Skeletal muscle satellite cell (primary cell): ENCODE measurements at regions not wholly inside any gene's neighbourhood (a gene's known extent, or its start where the extent isn't known, plus 50 kb on each side); places are given as distances from the start of the nearest gene placed in this dataset.
"Not testable (repeated sequence)": the region's sequence is repeated elsewhere in the genome, so short reads cannot be mapped to it uniquely, and the experiment has no call there.

ENCODE experiments used
- H3K27me3 ChIP-seq: 2 replicates; pipeline ENCODE4 v1.7.0; 2013; ENCODE audit warnings: low read length; ENCODE audit not compliant: control insufficient read depth, insufficient read depth
- H3K36me3 ChIP-seq: 2 replicates; pipeline ENCODE4 v1.7.0; 2013; ENCODE audit warnings: mild to moderate bottlenecking, control low read depth, low read length; ENCODE audit not compliant: insufficient read depth
- H3K4me1 ChIP-seq: 2 replicates; pipeline ENCODE4 v1.7.0; 2013; ENCODE audit warnings: low read length; ENCODE audit not compliant: control insufficient read depth, insufficient read depth
- H3K4me2 ChIP-seq: 2 replicates; pipeline ENCODE4 v1.7.0; 2013; ENCODE audit warnings: mild to moderate bottlenecking, low read length
- H3K4me3 ChIP-seq: 2 replicates; pipeline ENCODE4 v1.7.0; 2013; ENCODE audit warnings: low read length
- H3K9ac ChIP-seq: 2 replicates; pipeline ENCODE4 v1.7.0; 2013; ENCODE audit warnings: mild to moderate bottlenecking, low read depth, low read length, moderate library complexity
- H3K9me3 ChIP-seq: replicated peaks from 2 replicates; pipeline ENCODE4 v1.7.0; 2013; ENCODE audit warnings: mild to moderate bottlenecking, control low read depth, low read length

DNA sequence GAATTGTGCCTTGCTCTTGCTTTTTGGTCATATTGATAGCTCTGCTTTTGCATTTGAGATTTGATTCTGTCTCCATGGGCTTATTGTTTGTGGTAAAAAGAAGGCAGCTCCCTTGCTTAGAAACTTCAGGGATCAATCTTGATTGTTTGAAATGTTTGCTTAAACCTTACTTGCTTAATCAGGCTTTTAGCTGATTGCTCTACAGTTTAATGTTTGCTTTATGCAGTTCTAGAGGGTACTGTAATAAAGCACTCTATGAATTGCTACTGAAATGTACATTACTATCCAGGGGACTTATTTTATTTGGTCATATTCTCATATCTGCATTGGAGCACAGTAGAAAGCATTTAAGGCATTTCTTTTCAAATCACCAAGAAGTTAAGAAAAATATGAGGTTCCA lies 545.4 kb upstream of the HS3ST5 start:
- Histone ChIP-seq H3K9me3 (no peaks in the 10 kb centered on the region), H3K36me3 (no peaks in the 10 kb centered on the region)

DNA sequence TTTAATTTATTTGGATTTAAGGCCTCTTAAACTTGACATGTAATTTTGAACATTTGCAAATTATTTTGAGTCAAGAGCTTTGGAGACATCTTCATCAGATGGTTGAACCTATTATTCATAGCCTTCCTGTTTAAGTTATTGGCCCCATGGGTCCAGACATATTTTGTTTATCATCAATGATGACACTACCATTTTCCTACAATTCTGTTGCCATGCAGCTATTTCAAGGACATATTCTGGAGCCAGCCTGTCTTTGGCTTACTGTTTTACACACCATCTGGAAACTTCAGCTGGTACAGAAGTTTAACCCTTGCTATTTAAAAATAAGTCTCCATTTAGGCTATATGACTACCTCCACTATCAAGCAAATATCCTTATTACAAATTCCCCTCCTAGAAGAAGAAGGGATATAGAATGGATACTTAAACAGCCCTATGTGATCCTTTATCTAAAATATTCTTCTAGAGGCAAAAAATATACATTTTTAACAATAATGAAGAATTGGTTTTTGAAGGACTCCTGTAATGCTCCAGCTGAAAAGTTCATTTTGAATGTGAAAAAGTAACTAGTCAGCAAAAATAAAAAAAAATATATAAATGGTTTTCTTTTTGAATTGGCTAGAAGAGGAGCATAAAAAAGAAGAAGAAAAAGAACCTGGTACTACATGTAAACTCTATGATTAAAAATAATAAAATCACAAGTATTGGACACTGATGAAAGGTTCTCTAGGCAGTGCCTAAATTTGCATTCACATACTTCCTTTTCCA lies 544.0 kb upstream of the HS3ST5 start:
- Histone ChIP-seq H3K9me3 (no peaks in the 10 kb centered on the region), H3K9ac (no peak overlapping the region), H3K4me1 (no peaks in the 10 kb centered on the region), H3K4me3 (no peak overlapping the region), H3K27me3 (no peaks in the 10 kb centered on the region), H3K36me3 (no peaks in the 10 kb centered on the region), H3K4me2 (no peak overlapping the region)

More for the DNA sequence above, 545.4 kb upstream of the HS3ST5 start:
- Histone ChIP-seq H3K27me3 (no peaks in the 10 kb centered on the region), H3K4me1 (no peaks in the 10 kb centered on the region), H3K4me2 (no peak overlapping the region), H3K9ac (no peak overlapping the region), H3K4me3 (no peak overlapping the region)

DNA sequence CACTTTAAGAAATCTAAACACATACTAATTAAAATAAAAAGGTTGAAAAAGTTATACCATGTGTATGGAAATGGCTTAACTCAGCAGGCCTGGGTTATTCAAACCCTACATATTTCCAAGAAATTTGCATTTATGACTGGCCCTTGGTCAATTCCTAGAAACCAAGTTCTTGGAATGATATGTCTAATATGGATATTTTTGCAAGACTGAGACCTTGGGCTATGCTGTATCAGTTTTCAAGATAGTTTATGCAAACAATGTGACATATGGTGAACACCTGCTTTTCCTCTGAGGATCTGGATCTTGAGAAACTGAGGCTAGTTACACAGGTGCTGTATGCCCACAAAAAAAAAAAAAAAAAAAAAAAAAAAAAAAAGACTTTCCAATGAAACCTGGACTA lies 536.9 kb upstream of the HS3ST5 start:
- Histone ChIP-seq H3K36me3 (no peaks in the 10 kb centered on the region), H3K9me3 (no peaks in the 10 kb centered on the region), H3K4me1 (no peaks in the 10 kb centered on the region), H3K4me3 (no peak overlapping the region), H3K27me3 (no peaks in the 10 kb centered on the region), H3K4me2 (no peak overlapping the region), H3K9ac (no peak overlapping the region)

DNA sequence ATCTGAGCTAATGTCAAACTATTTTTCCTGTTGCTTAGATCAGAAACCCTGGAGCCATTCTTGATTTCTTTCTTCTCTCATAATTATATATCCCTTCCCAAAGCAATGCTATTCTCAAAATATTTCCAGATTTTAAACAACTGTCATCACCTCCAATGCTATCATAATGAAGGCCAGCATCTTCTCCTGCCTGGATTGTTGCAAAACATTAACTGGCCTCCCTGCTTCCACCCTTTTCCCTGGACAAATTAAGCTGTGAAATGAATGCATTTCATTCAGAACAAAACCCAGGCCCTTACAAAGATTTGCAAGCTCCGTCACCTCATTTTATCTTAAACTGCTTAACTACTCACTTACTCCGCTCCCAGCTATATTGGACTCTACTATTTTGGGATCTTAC lies 535.3 kb upstream of the HS3ST5 start:
- Histone ChIP-seq H3K9ac (no peak overlapping the region), H3K27me3 (no peaks in the 10 kb centered on the region), H3K9me3 (no peaks in the 10 kb centered on the region), H3K36me3 (no peaks in the 10 kb centered on the region), H3K4me1 (no peaks in the 10 kb centered on the region), H3K4me3 (no peak overlapping the region), H3K4me2 (no peak overlapping the region)

DNA sequence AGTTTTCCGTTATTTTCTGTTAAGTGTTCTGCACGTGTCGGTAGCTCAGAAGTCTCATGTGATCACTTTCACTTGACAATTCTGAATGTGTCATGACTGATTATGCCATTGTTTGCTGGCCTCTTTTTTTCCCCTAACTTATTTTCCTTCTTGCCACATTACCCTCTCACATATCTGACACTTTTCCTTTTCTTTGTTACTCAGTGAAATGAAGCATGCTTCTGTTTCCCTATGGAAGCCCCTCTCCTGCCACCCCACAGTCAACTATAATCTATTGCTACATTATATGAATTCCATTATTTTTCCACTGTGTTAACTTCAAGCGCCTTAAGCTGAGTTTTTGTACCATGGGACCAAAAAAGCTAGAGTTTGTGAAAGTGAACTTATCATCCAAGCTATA lies 531.6 kb upstream of the HS3ST5 start:
- Histone ChIP-seq H3K4me2 (no peak overlapping the region), H3K27me3 (no peaks in the 10 kb centered on the region), H3K4me3 (no peak overlapping the region), H3K36me3 (no peaks in the 10 kb centered on the region), H3K9me3 (no peaks in the 10 kb centered on the region), H3K9ac (no peak overlapping the region), H3K4me1 (no peaks in the 10 kb centered on the region)

DNA sequence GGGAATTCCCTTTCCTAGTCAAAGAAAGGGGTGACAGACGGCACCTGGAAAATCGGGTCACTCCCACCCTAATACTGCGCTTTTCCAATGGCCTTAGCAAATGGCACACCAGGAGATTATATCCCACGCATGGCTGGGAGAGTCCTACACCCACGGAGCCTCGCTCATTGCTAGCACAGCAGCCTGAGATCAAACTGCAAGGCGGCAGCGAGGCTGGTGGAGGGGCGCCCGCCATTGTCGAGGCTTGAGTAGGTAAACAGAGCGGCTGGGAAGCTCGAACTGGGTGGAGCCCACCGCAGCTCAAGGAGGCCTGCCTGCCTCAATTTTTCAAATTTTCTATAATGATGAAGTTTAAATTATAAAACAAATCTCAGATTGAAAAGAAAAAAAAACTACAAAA lies 522.7 kb upstream of the HS3ST5 start:
- H3K9ac ChIP-seq, H3K4me1 ChIP-seq, H3K4me2 ChIP-seq, H3K36me3 ChIP-seq, H3K4me3 ChIP-seq, H3K27me3 ChIP-seq, H3K9me3 ChIP-seq: not testable (repeated sequence)

DNA sequence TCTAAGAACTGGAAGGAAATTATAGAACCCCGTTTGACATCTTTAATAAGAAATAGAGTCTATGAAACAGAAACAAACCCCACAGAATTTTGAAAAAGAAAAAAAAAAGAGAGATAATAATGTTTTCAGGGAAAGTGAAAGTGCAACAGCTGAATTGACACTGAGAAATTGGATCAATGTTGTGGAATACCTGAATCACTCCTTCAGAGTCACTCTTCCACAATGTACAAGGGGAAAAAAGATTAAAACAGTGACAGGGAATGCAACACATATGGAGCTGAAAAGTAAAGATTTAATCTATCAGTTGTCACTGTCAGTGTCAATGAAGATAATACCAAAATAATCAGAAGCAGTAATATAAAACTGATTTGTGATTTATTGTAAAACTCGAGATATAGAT lies 520.8 kb upstream of the HS3ST5 start:
- Histone ChIP-seq H3K4me1 (no peaks in the 10 kb centered on the region), H3K36me3 (no peaks in the 10 kb centered on the region), H3K9me3 (no peaks in the 10 kb centered on the region), H3K4me2 (no peak overlapping the region), H3K4me3 (no peak overlapping the region), H3K27me3 (no peaks in the 10 kb centered on the region), H3K9ac (no peak overlapping the region)

DNA sequence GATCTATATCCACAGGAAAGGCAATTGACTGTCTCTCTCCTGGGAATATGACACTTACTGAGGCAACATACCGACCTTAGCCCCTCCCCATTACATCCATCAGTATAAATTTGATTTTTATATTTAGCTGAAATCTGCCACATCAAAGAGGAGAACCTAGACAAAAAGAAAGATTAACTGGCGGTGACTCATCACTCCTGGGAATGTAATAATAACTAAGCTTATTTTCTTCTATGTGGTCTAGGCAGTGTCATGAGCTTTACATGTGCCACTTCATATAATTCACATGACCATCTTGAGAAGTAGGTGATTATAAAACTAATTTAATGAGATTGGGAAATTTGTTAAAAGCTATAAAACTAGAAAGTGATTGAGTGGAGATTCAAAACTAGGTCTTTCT lies 520.0 kb upstream of the HS3ST5 start:
- no peaks in the 10 kb centered on the region for H3K36me3 ChIP-seq
- no peaks in the 10 kb centered on the region for H3K27me3 ChIP-seq

DNA sequence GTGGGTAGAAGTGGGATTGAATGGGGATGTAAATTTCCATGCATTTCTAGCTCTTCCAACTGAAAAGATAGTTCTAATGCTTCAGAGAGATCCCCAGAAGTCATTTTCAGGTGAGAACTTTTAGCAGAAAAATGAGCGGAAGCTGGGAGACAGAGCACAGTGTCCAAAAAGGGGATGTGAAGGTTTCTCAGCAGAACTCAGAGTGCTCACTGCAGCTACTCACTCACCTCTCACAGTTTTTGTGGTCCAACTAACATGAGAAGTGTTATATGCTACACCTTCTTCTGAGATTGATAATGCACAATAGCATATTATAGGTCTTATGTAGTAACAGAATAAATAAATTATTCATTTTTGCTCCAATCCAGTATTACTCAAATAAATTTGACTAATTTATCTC lies 519.2 kb upstream of the HS3ST5 start:
- Histone ChIP-seq H3K9me3 (no peaks in the 10 kb centered on the region), H3K4me1 (no peaks in the 10 kb centered on the region), H3K27me3 (no peaks in the 10 kb centered on the region), H3K36me3 (no peaks in the 10 kb centered on the region), H3K9ac (no peak overlapping the region), H3K4me3 (no peak overlapping the region), H3K4me2 (no peak overlapping the region)

More for the DNA sequence above, 520.0 kb upstream of the HS3ST5 start:
- H3K4me1 ChIP-seq: no peaks in the 10 kb centered on the region
- H3K4me2 ChIP-seq: no peak overlapping the region
- no peak overlapping the region for H3K4me3 ChIP-seq
- H3K9ac ChIP-seq: no peak overlapping the region
- H3K9me3 ChIP-seq: no peaks in the 10 kb centered on the region

DNA sequence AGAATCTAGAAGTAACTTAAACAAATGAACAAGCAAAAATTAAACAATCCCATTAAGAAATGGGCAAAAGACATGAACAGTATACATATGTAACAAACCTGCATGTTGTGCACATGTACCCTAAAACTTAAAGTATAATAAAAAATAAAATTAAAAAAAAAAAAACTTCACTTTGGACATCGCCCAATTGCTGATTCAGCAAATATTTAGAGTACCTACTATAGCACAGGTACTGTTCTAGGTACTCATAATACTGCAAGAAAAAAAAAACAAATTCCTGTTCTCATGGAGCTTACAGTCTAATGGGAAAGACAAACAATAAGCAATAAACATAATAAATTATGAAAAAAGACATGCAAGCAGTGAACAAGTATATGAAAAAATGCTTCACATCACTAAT lies 501.5 kb upstream of the HS3ST5 start:
- Histone ChIP-seq H3K4me3 (no peak overlapping the region), H3K9ac (no peak overlapping the region), H3K4me2 (no peak overlapping the region), H3K27me3 (no peaks in the 10 kb centered on the region), H3K9me3 (no peaks in the 10 kb centered on the region), H3K36me3 (no peaks in the 10 kb centered on the region), H3K4me1 (no peaks in the 10 kb centered on the region)

DNA sequence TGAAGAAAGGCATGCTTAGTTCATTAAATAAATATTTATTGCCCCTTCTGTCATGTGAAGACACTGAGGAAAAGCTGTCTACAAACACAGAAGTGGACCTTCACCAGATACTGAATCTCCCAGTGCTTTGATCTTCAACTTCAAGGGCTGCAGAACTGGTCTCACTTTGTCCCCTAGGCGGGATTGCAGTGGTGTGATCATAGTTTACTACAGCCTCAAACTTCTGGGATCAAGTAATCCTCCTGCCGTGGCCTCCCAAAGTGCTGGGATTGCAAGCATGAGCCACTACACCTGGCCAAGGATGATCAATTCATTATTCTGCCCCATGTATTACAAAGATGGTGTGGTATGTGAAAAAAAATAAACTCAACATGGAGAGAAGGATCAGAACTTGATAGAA lies 496.2 kb upstream of the HS3ST5 start:
- no peaks in the 10 kb centered on the region for H3K9me3 ChIP-seq
- H3K27me3 ChIP-seq: no peaks in the 10 kb centered on the region
- no peak overlapping the region for H3K4me2 ChIP-seq
- H3K4me1 ChIP-seq: no peaks in the 10 kb centered on the region
- no peak overlapping the region for H3K4me3 ChIP-seq
- no peaks in the 10 kb centered on the region for H3K36me3 ChIP-seq
- no peak overlapping the region for H3K9ac ChIP-seq

DNA sequence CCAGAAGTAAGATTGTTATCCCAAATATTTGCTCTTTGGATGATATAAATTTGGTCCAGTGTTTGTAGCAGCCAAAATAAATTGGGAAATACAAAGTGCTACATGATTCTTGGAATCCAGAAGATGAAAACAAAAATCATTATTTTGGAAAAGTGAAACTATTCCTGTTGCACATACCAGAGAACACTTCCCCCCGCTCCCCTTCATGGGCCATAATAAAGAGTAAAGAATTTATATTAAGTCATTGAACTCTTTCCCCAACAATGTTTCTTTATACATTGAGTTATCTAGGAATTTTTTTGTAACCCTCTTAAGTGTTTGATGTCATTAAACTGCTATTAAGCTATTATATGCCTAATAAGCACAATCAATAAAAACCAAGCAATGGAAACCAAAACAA lies 490.4 kb upstream of the HS3ST5 start:
- H3K9me3 ChIP-seq: no peaks in the 10 kb centered on the region
- H3K27me3 ChIP-seq: no peaks in the 10 kb centered on the region

More for the DNA sequence above, 490.4 kb upstream of the HS3ST5 start:
- Histone ChIP-seq H3K4me1 (no peaks in the 10 kb centered on the region), H3K9ac (no peak overlapping the region), H3K36me3 (no peaks in the 10 kb centered on the region), H3K4me3 (no peak overlapping the region), H3K4me2 (no peak overlapping the region)
